ENCODE measurements at regions not wholly inside any gene's neighbourhood (a gene's known extent, or its start where the extent isn't known, plus 50 kb on each side); places are given as distances from the start of the nearest gene placed in this dataset.

GRCh38 chr13:83752141-83752540 lies 130.1 kb downstream of the SLITRK1 start:
- no peaks in the 10 kb centered on the region for H3K27me3 ChIP-seq
- peaks cover 0 to 10% of the 10 kb centered on the region in 2 donors for H3K9me3 ChIP-seq
- no peak for DNase-seq (ENCODE audit: low spot score)
- no peaks in the 10 kb centered on the region for H3K36me3 ChIP-seq
- H3K4me1 ChIP-seq, result no peaks in the 10 kb centered on the region
- H3K4me3 ChIP-seq, result no peak overlapping the region
- peak overlapping the region in 1 of 2 donors; percentile 56 for H3K27ac ChIP-seq
- TF ChIP-seq CTCF (IDR thresholded peaks at IDR 0.05), result no peak

GRCh38 chr13:83740622-83741021 lies 141.7 kb downstream of the SLITRK1 start:
- Histone ChIP-seq H3K4me3 (no peak overlapping the region), H3K9me3 (no peaks in the 10 kb centered on the region), H3K27ac (no peak overlapping the region), H3K36me3 (no peaks in the 10 kb centered on the region), H3K4me1 (no peaks in the 10 kb centered on the region), H3K27me3 (no peaks in the 10 kb centered on the region)
- TF ChIP-seq CTCF (IDR thresholded peaks at IDR 0.05), result no peak
- DNase-seq (ENCODE audit: low spot score), result no peak

GRCh38 chr13:83738407-83738806 lies 143.9 kb downstream of the SLITRK1 start:
- Histone ChIP-seq H3K9me3 (no peaks in the 10 kb centered on the region), H3K27me3 (no peaks in the 10 kb centered on the region), H3K4me3 (no peak overlapping the region), H3K36me3 (no peaks in the 10 kb centered on the region), H3K27ac (no peak overlapping the region), H3K4me1 (no peaks in the 10 kb centered on the region)
- no peak for DNase-seq (ENCODE audit: low spot score)
- no peak for TF ChIP-seq CTCF (IDR thresholded peaks at IDR 0.05)

GRCh38 chr13:83733293-83733692 lies 149.0 kb downstream of the SLITRK1 start:
- no peaks in the 10 kb centered on the region for H3K27me3 ChIP-seq
- H3K4me1 ChIP-seq, result no peaks in the 10 kb centered on the region
- no peaks in the 10 kb centered on the region for H3K9me3 ChIP-seq
- H3K36me3 ChIP-seq, result no peaks in the 10 kb centered on the region
- DNase-seq (ENCODE audit: low spot score), result no peak
- no peak overlapping the region for H3K4me3 ChIP-seq
- no peak overlapping the region for H3K27ac ChIP-seq
- TF ChIP-seq CTCF (IDR thresholded peaks at IDR 0.05), result no peak

- Histone ChIP-seq H3K27ac (no peak overlapping the region), H3K4me1 (no peaks in the 10 kb centered on the region), H3K27me3 (no peaks in the 10 kb centered on the region), H3K4me3 (no peak overlapping the region), H3K9me3 (no peaks in the 10 kb centered on the region), H3K36me3 (no peaks in the 10 kb centered on the region)
- TF ChIP-seq CTCF (IDR thresholded peaks at IDR 0.05), result no peak
- DNase-seq (ENCODE audit: low spot score), result no peak
Measured at GRCh38 chr13:83732755-83733154, 149.5 kb downstream of the SLITRK1 start.

- H3K27ac ChIP-seq, result no peak overlapping the region
- DNase-seq (ENCODE audit: low spot score), result no peak
- no peak for TF ChIP-seq CTCF (IDR thresholded peaks at IDR 0.05)
- H3K4me3 ChIP-seq, result no peak overlapping the region
- H3K9me3 ChIP-seq, result no peaks in the 10 kb centered on the region
- H3K27me3 ChIP-seq, result no peaks in the 10 kb centered on the region
- H3K36me3 ChIP-seq, result no peaks in the 10 kb centered on the region
- H3K4me1 ChIP-seq, result no peaks in the 10 kb centered on the region
Measured at GRCh38 chr13:83731113-83731512, 151.2 kb downstream of the SLITRK1 start.
